ENCODE measurements at regions not wholly inside any gene's neighbourhood (a gene's known extent, or its start where the extent isn't known, plus 50 kb on each side); places are given as distances from the start of the nearest gene placed in this dataset.

- no peak for DNase-seq (ENCODE audit: low spot score)
Observed at GRCh38 chr3:18883571-18883970, 264.7 kb upstream of the KCNH8 start.

DNA sequence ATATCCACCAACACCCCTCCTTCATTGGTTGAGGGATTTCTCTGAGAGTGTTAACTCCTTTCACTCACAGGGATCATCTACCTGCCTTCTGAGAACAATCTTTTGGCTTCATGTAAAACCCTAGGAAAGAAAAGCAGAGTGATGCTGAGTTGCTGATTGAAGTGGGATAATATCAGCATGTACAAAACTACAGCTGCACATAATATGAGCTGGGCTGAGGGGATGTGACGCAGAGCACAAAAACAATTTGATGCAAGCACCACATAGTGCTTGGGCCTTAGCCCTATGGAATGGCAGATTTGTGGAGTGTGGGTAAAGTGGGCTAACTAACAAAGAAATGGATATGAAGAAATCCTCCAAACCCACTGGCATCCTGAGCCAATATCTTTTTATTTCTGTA, 267.6 kb upstream of the KCNH8 start:
- DNase-seq (ENCODE audit: low spot score) = no peak

GRCh38 chr3:18872466-18872865, 275.8 kb upstream of the KCNH8 start:
- no peak for DNase-seq (ENCODE audit: low spot score)

GRCh38 chr3:18870642-18871041, 277.7 kb upstream of the KCNH8 start:
- no peak for DNase-seq (ENCODE audit: low spot score)

DNA sequence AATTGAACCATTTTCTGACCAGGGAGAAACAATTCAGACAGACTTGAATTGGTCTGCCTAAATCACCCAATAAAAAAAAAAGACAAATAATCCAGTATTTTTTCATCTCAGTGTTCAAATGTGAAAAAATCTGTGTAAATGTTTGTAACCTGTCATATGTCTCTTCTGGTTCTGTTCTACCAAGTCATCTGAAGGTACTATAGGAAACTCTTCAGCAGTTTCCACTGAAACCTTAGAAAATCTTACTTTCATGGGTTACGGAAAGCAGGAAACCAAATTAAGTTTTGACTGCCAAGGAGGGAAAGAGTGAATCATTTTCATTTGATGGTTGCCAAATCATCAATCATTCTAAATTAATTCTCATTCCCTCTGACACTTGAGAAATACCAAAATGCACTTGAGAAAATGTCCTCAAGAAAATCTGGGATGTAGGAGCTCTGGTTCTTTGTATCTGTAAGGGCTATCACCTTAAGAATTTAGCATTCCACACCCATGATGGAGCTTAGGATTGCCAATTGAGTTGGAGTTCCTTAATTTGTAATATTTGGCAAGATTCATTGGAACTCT, 278.2 kb upstream of the KCNH8 start:
- no peak for DNase-seq (ENCODE audit: low spot score)

GRCh38 chr3:18868911-18869689, 279.2 kb upstream of the KCNH8 start:
- DNase-seq (ENCODE audit: low spot score) = no peak

DNA sequence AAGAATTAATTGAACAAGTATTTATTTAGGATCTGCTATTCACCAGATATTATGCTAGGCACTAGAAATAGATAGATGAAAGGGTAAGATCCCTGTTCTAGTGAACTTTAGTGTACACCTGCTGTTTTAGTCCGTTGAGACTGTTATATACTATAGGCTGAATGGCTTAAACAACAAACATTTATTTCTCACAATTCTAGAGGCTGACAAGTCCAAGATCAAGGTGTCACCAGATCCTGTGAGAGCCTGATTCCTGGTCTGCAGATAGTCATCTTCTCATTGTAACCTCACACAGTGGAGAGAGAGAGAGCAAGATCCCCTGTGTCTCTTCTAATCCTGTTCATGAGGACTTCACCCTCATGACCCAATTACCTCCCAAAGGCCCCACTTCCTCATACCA, 281.4 kb upstream of the KCNH8 start:
- no peak for DNase-seq (ENCODE audit: low spot score)

DNA sequence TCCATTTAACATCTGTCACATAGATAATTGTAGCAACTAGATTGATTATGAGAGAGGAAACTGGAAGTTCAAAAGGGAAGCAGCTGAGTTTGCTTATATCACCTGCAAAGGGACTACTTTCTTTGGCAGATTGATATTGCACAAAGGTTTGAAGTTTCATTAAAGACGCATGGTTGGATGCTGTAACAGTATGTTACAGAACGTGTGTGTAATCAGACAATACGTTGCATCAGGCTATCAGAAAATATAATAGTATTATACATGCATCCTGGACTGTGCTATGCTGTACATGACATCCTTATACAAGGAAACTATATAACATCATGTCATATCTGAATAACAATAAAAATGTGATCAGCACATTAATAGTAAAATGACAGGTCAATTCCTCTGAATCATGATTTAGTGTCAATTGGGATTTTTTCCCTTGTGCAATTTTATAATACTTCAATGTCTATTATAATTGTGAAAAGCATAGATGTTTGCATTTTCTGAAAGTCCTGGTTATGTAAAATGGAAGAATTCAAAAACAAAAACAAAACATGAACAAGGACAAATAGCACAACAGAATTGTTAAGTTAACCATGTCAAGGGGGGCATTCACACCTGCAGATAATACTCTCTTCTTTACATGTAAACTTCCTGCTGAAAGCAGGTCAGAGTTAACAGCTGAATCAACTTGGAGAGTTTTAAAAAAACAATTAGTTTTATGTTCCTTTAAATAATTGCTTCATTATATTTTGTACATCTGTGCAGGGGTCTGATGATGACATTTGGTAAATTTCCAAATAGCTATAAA, 283.2 kb upstream of the KCNH8 start:
- DNase-seq (ENCODE audit: low spot score) = no peak

DNA sequence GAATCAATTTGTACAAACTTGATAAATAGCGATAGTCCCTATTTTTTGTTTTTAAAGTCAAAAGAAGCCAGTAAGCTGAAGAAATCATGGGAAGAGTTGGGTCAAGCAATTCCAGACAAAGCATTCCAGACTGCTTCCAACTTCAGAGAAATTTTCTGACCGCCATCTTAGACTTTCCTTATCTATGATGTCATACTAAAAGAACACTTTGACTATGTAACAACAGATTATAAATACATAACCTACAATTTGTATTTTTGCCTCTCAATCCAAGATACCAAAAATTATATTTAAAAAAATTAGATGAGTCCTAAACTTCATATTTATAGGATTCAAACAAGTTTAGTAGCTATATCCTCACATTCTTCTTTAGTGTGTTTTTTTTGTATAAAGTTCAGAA, 286.2 kb upstream of the KCNH8 start:
- DNase-seq (ENCODE audit: low spot score) = no peak

DNA sequence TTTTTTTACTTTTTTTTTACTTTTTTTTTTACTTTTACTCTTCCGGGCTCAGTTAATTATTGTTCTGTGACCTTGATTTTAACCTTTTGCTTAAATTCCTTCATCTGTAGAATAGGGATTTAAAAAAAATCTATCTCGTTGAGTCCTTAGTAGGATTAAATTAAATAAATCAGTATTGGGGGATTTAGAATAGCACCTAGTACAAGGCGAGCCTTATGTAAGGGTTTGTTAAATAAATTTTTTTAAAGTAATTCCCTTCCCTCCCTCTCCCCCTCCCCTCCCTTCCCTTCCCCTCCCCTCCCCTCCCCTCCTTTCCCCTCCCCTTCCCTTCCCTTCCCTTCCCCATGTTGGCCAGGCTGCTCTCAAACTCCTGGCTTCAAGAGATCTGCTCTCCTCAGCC, 287.2 kb upstream of the KCNH8 start:
- DNase-seq (ENCODE audit: low spot score) = no peak

DNA sequence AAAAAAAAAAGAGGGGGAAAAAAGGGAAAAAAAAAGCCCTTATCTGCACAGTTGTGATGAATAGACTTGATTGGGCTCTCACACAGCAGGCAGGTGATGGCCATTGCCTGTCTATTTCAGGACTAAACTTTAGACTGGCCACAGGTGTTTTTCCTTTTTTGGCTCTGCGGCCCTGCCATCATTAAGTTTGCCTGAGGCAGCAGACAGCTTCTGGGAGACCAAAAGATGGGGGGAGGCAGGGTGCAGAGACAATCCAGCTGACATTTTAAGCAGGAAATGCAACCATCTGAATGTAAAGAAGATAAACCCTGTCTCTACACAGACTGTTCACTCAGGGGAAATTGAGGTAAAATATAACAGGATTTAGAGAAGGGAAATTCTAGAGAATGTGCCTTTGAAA, 295.0 kb upstream of the KCNH8 start:
- DNase-seq (ENCODE audit: low spot score) = no peak

DNA sequence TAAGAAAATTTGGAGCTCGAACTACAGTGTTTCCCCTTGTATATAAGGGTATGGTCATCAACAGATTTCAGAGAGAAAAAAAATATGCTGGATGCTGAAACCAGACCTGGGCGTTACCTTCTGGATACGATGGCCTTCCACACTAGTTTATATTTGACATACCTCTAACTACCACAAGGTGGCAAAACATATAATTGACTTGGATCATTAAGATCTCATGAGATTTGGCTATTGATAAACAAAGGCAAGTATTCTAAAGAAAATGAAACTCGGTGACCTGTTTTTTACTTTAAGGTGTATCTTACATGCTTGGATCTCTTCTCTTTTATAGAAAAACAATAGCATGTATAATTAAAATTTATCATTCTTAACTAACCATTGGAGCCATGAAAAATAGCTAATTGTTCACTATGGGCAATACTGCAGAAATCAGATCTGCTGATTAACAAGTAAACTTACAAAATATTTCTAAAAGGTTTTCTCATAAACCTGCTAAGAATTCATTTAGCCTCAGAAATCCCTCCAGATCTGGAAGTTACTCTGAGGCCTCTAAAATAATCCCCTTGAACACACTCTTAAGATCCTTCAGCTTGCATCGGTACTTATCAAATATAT, 300.6 kb upstream of the KCNH8 start:
- DNase-seq (ENCODE audit: low spot score) = no peak

DNA sequence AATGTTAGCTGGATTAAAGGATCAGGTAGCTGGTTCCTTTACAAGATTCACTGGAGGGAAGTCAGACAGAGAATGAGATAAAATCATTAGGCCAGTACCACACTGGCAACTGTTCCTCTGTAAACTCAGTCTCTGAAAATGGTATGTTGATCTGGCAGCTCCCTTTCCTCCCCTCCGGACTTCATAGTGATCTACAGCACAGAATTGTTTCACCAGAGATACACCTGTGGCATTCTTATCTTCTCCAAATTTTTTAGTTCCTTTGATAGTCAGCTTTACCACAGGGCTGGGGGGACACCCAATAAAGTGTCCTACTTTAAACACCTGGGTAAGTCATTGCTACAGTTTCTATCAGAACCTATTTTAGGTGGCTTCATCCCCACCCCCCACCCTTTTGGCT, 304.3 kb upstream of the KCNH8 start:
- no peak for DNase-seq (ENCODE audit: low spot score)

GRCh38 chr3:18843188-18843587, 305.1 kb upstream of the KCNH8 start:
- DNase-seq (ENCODE audit: low spot score) = no peak

- no peak for DNase-seq (ENCODE audit: low spot score)
Observed at GRCh38 chr3:18841422-18842343, 306.6 kb upstream of the KCNH8 start.

DNA sequence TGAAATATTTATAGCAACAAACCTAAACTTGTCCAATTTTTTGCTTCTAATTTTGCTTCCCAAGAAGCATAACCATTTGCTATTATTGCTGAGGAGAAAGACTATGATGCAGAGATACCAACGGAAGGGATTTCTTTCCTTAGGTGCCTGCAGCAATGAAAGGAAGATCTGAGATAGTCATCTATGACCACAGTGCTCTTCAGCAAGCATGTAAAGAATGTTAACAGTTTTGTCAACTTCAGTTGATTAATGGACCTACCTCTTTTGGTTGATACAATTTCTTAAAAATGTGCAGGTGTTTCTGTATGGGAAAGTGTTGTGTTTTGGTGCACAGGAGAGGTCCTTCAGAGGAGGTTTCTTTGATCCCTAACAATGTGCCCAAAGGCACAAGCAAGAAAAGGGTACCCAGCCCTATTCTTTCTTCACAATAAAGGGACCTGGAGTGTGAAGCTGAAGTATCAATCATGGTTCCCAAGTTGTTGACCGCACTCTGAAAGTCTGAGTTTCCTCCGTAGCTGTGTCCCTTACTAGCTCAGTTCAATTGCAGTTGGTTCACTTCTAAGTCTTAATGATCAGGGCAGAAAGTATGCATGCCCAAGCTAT, 307.7 kb upstream of the KCNH8 start:
- no peak for DNase-seq (ENCODE audit: low spot score)

DNA sequence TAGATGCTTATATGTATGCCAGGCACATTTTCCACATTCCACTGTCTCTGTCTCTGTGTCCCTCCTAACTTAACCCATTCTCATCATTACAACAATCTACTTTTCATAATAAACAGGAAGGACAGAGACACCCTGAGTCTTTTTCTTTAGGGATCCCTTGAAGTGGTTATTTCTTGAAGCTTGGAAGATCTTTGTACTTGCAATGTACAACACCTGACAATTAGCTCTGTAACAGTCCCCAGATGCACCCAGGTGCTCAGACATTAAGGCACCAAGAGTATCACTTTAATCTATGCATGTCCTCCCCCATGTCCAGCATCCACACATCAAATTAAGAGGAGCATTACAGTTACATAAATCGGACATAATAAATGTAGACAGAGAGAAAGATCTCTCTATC, 309.6 kb upstream of the KCNH8 start:
- no peak for DNase-seq (ENCODE audit: low spot score)

GRCh38 chr3:18837137-18837755, 311.1 kb upstream of the KCNH8 start:
- no peak for DNase-seq (ENCODE audit: low spot score)

- DNase-seq (ENCODE audit: low spot score) = no peak
Observed at GRCh38 chr3:18835021-18835420, 313.3 kb upstream of the KCNH8 start.

GRCh38 chr3:18830087-18830486, 318.2 kb upstream of the KCNH8 start:
- no peak for DNase-seq (ENCODE audit: low spot score)

- DNase-seq (ENCODE audit: low spot score) = no peak
Observed at GRCh38 chr3:18828637-18829036, 319.7 kb upstream of the KCNH8 start.

Data from AG08396 (cell line).